22Rv1 (cell line): ENCODE measurements at regions not wholly inside any gene's neighbourhood (a gene's known extent, or its start where the extent isn't known, plus 50 kb on each side); places are given as distances from the start of the nearest gene placed in this dataset.

ENCODE experiments used
- ZFX ChIP-seq: fragments of 450-650 bp; IDR thresholded peaks from 2 replicates; pipeline ENCODE4 v1.6.1; 2017; ENCODE audit warnings: antibody characterized with exemption, borderline replicate concordance
- TF ChIP-seq, protein P1 (sequence below): fragments of 450-650 bp; IDR thresholded peaks from 2 replicates; pipeline ENCODE4 v1.5.1; 2017; ENCODE audit warnings: mild to moderate bottlenecking

DNA sequence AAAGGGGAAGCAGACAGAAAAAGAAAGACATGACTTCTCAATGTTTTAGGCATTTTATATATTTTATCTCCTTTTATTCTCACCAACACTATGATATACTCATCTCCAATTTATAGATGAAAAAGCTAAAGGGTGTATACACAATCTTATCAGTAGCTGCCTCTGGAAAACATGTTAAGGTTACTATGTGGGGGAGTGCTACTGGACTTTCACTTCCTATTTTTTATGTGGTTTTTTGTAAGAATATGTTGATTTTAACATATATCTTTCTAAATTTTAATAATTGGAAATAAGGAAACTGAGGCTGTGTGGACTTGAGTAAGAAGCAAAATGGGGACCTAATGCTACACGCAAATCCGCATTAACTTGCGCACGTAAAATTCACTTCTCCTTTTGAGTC lies 99.6 kb upstream of the PDE3A start:
- TF ChIP-seq, protein P1, sequence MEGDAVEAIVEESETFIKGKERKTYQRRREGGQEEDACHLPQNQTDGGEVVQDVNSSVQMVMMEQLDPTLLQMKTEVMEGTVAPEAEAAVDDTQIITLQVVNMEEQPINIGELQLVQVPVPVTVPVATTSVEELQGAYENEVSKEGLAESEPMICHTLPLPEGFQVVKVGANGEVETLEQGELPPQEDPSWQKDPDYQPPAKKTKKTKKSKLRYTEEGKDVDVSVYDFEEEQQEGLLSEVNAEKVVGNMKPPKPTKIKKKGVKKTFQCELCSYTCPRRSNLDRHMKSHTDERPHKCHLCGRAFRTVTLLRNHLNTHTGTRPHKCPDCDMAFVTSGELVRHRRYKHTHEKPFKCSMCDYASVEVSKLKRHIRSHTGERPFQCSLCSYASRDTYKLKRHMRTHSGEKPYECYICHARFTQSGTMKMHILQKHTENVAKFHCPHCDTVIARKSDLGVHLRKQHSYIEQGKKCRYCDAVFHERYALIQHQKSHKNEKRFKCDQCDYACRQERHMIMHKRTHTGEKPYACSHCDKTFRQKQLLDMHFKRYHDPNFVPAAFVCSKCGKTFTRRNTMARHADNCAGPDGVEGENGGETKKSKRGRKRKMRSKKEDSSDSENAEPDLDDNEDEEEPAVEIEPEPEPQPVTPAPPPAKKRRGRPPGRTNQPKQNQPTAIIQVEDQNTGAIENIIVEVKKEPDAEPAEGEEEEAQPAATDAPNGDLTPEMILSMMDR: no peak
- TF ChIP-seq ZFX: no peak
